Activated naive CD4-positive, alpha-beta T cell treated with anti-CD3 and anti-CD28 coated beads, Interleukin-2, amount 10 ng/mL, durations not matched to agents 7 days and 5 days (primary cell): ENCODE measurements at regions not wholly inside any gene's neighbourhood (a gene's known extent, or its start where the extent isn't known, plus 50 kb on each side); places are given as distances from the start of the nearest gene placed in this dataset.

ENCODE experiments used
- CTCF ChIA-PET: fragments of 350-600 bp; sonication (Branson Sonifier 250); formaldehyde crosslinking; loops from one replicate; lab custom pipeline; 2021; ENCODE audit warnings: antibody characterized with exemption; lab: Charles Lee
- DNase-seq: peaks from one replicate; pipeline ENCODE4 v3.0.0-alpha.2; 2020
- H3K27ac Mint-ChIP-seq: one replicate; pipeline ENCODE4 v1.8.0; 2021; ENCODE audit warnings: mild to moderate bottlenecking, moderate library complexity, mixed read lengths
- H3K27me3 Mint-ChIP-seq: one replicate; pipeline ENCODE4 v1.8.0; 2021; ENCODE audit warnings: mild to moderate bottlenecking, mixed read lengths
- H3K36me3 Mint-ChIP-seq: one replicate; pipeline ENCODE4 v1.8.0; 2021; ENCODE audit warnings: mixed read lengths
- H3K4me1 Mint-ChIP-seq: one replicate; pipeline ENCODE4 v1.8.0; 2021; ENCODE audit warnings: mixed read lengths
- H3K4me3 Mint-ChIP-seq: one replicate; pipeline ENCODE4 v1.8.0; 2021; ENCODE audit warnings: mild to moderate bottlenecking, moderate library complexity, mixed read lengths
- H3K9me3 Mint-ChIP-seq: one replicate; pipeline ENCODE4 v1.8.0; 2021; ENCODE audit warnings: mixed read lengths

DNA sequence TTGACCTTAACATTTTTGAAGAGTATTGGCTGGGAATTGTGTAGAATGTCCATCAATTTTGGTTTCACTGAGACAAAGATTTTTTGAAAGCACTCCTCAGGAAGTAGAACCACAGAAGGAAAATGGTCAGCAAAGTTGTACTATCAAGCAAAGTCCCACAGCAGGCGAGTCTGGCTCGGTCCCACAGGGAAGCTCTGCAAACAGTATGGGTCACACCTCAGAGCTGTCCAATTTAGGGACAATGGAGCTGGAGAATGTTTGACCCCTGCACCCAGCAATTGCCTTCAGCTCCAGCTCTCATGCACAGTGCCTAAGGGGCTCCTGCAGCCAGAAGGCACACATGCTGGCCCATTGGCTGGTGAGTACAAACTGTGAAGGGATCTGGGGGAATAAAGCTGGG, 147.0 kb downstream of the MAFB start:
- no peaks in the 10 kb centered on the region for H3K9me3 Mint-ChIP-seq
- DNase-seq = no peak
- no peak overlapping the region for H3K4me3 Mint-ChIP-seq
- CTCF ChIA-PET = no interaction called here
- no peak overlapping the region for H3K27ac Mint-ChIP-seq
- H3K4me1 Mint-ChIP-seq = no peaks in the 10 kb centered on the region
- no peaks in the 10 kb centered on the region for H3K36me3 Mint-ChIP-seq
- no peaks in the 10 kb centered on the region for H3K27me3 Mint-ChIP-seq

DNA sequence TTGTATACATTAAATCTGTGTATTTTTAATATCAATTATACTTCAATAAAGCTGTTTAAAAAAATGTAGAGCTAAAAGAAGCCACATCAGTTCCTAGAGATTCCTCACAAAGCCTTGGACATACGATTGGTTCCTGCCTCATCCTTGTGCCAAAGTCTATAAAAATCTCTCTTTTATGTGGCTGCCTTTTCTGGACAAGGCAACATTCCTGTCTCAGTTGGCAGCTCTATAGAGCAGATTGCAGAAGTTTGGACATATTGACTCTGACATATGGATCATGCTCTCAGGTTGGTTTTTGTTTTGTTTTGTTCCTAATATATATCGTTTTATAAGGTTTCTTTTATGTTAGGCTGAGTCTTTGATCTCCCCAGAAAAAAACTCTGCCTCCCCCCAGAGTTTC, 148.9 kb downstream of the MAFB start:
- no peaks in the 10 kb centered on the region for H3K27me3 Mint-ChIP-seq
- H3K4me1 Mint-ChIP-seq = no peaks in the 10 kb centered on the region
- H3K4me3 Mint-ChIP-seq = no peak overlapping the region
- no peak for DNase-seq
- H3K36me3 Mint-ChIP-seq = no peaks in the 10 kb centered on the region
- no peak overlapping the region for H3K27ac Mint-ChIP-seq
- no peaks in the 10 kb centered on the region for H3K9me3 Mint-ChIP-seq
- CTCF ChIA-PET = no interaction called here

DNA sequence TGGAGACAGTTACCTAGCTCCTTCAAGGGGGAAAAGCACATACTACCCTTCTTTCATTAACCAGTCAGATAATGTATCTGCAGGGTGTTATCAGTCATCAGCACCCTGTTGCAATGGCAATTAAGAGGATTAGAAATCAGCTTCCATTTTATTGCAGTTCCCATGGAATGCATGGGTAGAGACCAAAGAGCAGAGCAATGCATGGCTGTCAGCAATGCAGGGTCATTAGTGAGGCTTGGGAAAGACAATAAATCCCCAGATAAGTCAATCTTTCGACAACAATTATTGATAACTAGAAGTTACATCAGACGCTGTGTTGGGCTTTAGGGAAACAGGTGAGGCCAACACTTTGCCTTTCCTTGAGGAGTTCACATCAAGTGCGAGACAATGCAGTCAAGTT, 150.9 kb downstream of the MAFB start:
- no peaks in the 10 kb centered on the region for H3K4me1 Mint-ChIP-seq
- H3K27me3 Mint-ChIP-seq = no peaks in the 10 kb centered on the region
- CTCF ChIA-PET = no interaction called here
- no peak for DNase-seq
- no peaks in the 10 kb centered on the region for H3K9me3 Mint-ChIP-seq
- no peak overlapping the region for H3K27ac Mint-ChIP-seq
- no peaks in the 10 kb centered on the region for H3K36me3 Mint-ChIP-seq
- no peak overlapping the region for H3K4me3 Mint-ChIP-seq

DNA sequence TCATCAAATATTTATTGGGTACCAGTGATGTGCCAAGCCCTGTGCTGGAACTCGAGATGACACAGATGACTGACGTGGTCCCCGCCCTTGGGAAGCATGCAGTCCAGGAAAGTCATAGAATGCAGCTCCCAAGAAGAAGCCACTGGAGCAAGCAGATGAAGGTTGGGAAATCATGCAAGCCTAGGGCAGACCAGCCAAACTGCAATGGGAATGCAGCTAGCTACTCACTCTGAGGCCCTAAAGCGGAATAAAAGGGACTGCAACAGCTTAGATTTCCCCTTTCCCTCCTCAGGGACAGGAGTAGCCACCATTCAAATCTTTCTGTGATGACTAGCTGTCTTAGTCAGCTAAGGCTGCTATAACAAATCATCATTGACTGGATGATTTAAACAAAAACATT, 152.2 kb downstream of the MAFB start:
- H3K4me3 Mint-ChIP-seq = no peak overlapping the region
- H3K27me3 Mint-ChIP-seq = no peaks in the 10 kb centered on the region
- CTCF ChIA-PET = no interaction called here
- no peak for DNase-seq
- H3K27ac Mint-ChIP-seq = no peak overlapping the region
- H3K4me1 Mint-ChIP-seq = no peaks in the 10 kb centered on the region
- peaks cover 13% of the 10 kb centered on the region for H3K9me3 Mint-ChIP-seq
- H3K36me3 Mint-ChIP-seq = no peaks in the 10 kb centered on the region

DNA sequence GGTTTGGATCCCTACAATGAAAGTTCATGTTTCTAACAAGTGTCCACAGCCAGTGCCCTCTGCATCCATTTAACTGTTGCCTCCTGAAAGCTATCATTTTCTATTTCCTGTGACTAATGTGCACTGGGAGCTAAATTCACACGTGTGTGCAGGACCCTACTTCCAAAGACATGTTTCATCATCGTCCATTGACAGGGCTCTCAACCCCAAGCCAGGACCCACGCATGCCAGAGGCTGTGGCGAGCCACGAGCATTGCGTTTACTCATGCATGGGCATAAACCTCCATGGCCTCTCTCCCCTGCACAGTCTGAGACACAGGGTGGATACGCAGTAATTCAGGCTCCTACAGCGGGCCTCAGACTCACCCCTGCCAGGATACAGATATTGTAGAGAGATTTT, 153.2 kb downstream of the MAFB start:
- no peak for DNase-seq
- H3K36me3 Mint-ChIP-seq = no peaks in the 10 kb centered on the region
- no peaks in the 10 kb centered on the region for H3K4me1 Mint-ChIP-seq
- no peaks in the 10 kb centered on the region for H3K27me3 Mint-ChIP-seq
- H3K27ac Mint-ChIP-seq = no peak overlapping the region
- CTCF ChIA-PET = no interaction called here
- peaks cover 20% of the 10 kb centered on the region for H3K9me3 Mint-ChIP-seq
- no peak overlapping the region for H3K4me3 Mint-ChIP-seq

DNA sequence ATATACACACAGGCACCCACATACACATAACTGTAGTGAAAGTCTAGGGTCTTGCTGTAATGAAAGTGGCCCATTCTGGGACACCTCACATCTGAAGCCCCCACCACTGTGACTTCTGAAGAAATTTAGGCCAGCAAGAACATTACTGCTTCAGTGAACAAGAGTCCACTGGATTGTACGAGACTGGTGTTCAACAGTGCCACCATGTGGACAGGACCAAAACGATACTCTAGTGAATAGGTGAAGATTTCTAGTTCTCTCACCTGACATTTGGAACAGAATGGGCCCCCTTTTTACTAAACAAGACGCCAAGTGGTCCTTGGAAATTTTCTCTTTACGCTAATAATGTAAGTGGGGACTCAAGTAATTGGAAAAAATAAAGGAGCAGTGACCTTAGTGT, 156.9 kb downstream of the MAFB start:
- CTCF ChIA-PET = no interaction called here
- peaks cover 22% of the 10 kb centered on the region for H3K9me3 Mint-ChIP-seq
- no peak overlapping the region for H3K27ac Mint-ChIP-seq
- H3K4me3 Mint-ChIP-seq = no peak overlapping the region
- no peaks in the 10 kb centered on the region for H3K36me3 Mint-ChIP-seq
- no peaks in the 10 kb centered on the region for H3K27me3 Mint-ChIP-seq
- DNase-seq = peak; percentile 23
- no peaks in the 10 kb centered on the region for H3K4me1 Mint-ChIP-seq

DNA sequence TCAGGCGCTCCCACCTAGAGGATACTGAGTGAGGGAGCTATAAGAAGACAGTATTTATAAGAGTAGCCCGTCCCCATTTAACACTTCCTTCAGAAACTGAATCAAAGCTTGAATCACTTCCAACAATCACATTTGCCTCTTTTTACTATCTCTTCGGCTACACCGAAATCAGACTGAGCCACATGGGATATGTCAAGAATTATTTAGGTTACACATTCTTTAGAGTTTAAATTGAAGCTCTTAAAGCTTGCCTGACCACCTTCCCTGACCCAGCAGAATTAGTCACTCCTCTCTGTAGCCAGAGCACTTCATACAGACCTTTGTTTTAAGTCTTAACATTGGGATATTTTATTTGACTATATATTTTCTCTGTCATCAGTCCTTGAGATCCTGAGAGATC, 163.7 kb downstream of the MAFB start:
- Mint-ChIP-seq H3K27ac (no peak overlapping the region), H3K36me3 (no peaks in the 10 kb centered on the region), H3K4me3 (no peak overlapping the region), H3K4me1 (no peaks in the 10 kb centered on the region), H3K9me3 (peaks cover 2% of the 10 kb centered on the region), H3K27me3 (no peaks in the 10 kb centered on the region)
- CTCF ChIA-PET = no interaction called here
- DNase-seq = no peak

DNA sequence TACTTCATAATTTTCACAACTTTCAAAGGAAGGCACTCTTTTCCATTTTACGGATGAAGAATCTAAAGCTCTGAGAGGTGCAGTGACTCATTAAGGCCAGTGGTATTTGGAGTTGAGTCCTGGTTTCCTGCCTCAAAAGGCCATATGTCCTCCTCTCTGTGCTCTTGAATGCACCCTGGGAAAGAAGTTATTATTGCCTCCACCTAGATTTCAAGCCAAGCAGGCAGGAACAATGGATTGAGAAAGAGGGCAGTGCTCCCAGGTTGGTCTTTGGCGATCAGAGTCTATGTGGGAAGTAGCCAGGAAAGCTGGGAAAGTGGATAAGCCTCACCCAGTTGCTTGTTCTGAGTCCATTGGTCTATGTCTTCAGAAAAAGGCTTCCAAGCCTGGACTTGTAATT, 165.0 kb downstream of the MAFB start:
- CTCF ChIA-PET = no interaction called here
- Mint-ChIP-seq H3K9me3 (peaks cover 2% of the 10 kb centered on the region), H3K27ac (no peak overlapping the region), H3K27me3 (no peaks in the 10 kb centered on the region), H3K4me3 (no peak overlapping the region), H3K4me1 (no peaks in the 10 kb centered on the region), H3K36me3 (no peaks in the 10 kb centered on the region)
- no peak for DNase-seq

DNA sequence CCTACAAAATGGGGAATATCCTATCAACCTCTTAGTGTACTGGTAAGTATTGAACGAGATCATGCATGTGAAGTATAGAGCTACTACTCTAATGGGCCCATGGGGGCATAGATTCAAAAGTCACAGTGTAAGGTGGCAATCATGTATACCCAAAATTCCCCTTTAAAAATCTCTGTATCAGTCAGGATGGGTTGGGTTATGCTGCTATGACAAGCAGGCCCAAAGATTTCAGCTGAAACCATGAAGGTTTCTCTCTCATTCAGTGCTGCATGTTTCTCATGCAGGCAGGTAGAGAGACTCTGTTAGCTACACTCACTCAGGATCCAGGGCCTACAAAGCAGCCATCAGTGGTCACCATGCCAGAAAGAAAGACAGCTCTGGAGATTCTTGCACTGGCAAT, 166.6 kb downstream of the MAFB start:
- CTCF ChIA-PET = no interaction called here
- Mint-ChIP-seq H3K27me3 (no peaks in the 10 kb centered on the region), H3K4me3 (no peak overlapping the region), H3K9me3 (peaks cover 2% of the 10 kb centered on the region), H3K36me3 (no peaks in the 10 kb centered on the region), H3K4me1 (no peaks in the 10 kb centered on the region), H3K27ac (no peak overlapping the region)
- no peak for DNase-seq

DNA sequence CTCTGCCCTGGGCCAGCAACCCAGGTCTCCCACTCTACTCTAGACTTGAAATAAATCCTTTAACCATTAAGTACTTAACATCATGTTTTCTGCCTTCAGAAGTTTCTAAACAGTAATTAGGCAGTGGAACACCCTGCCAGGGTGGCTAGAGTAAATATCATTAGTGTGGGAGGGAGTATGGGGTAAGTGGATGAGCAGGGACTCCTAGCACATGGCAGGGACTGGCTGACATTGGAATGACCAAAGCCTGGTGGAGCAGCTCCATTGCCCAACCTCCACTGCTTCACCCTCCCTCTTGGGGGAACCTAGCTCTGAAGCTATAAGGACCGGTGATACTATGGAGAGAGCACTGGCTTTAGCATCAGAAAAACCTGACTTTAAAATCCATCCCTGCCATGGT, 167.1 kb downstream of the MAFB start:
- Mint-ChIP-seq H3K27ac (no peak overlapping the region), H3K4me3 (no peak overlapping the region), H3K36me3 (no peaks in the 10 kb centered on the region), H3K4me1 (no peaks in the 10 kb centered on the region), H3K9me3 (peaks cover 2% of the 10 kb centered on the region), H3K27me3 (no peaks in the 10 kb centered on the region)
- CTCF ChIA-PET = no interaction called here
- no peak for DNase-seq

DNA sequence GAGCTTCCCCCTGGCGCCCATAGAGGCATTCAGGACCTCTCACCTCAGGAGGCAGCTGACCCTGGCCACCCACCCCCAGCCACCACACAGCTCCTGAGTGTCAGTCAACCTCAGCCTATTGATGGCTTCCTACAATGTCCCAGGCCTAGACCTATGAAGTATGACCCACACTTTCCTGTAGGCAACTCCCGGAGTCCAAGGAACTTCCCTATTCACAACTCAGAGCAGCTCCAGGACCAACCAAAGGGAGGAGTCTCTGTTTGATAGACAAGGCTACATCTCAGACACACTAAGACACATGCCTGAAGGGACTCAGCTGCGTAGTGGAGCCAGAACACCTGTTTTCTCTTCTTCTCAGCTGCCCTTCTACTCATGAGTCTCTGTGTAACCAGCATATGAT, 169.1 kb downstream of the MAFB start:
- peaks cover 2% of the 10 kb centered on the region for H3K9me3 Mint-ChIP-seq
- CTCF ChIA-PET = no interaction called here
- H3K27me3 Mint-ChIP-seq = no peaks in the 10 kb centered on the region
- no peak overlapping the region for H3K27ac Mint-ChIP-seq
- no peaks in the 10 kb centered on the region for H3K4me1 Mint-ChIP-seq
- no peak overlapping the region for H3K4me3 Mint-ChIP-seq
- no peak for DNase-seq
- no peaks in the 10 kb centered on the region for H3K36me3 Mint-ChIP-seq

DNA sequence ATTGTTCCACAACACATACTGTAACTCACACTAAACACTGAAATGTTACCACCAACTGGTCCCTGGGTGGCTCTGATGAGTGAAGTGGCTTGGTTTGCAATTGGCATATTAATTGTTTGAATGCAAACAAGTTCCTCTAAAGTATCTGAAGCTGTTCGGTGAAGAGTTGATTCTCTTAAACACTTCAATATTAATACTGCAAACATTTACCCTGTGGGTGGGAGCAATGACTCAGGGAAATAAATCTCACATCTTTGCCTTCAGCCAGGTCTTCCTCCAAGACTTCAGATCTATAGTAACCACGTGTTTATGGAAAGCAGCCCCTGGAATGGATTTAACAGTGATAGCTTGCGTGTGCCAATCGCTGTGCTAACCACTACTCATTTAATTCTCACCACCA, 176.0 kb downstream of the MAFB start:
- H3K4me3 Mint-ChIP-seq = no peak overlapping the region
- H3K36me3 Mint-ChIP-seq = no peaks in the 10 kb centered on the region
- DNase-seq = no peak
- no peak overlapping the region for H3K27ac Mint-ChIP-seq
- no peaks in the 10 kb centered on the region for H3K4me1 Mint-ChIP-seq
- no peaks in the 10 kb centered on the region for H3K27me3 Mint-ChIP-seq
- CTCF ChIA-PET = no interaction called here
- H3K9me3 Mint-ChIP-seq = no peaks in the 10 kb centered on the region

DNA sequence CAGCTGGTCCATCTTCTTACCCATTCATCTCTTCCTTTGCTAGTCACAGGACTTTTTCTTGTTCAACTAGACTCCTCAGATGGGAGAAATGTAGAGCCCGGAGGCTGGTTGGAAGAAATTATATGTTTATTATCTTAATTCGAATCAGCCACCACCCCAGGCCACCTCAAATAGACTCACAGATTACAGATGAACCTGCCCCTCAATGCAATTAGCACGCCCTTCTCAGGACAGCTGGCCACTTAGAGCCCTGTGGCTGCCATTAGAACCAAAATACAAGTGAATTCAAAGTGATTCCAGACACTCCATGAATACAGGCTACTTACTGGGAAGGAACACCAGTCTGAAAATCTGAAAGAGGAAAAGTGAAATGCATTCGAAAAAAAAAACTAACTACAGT, 176.4 kb downstream of the MAFB start:
- CTCF ChIA-PET = no interaction called here
- Mint-ChIP-seq H3K4me1 (no peaks in the 10 kb centered on the region), H3K27ac (no peak overlapping the region), H3K27me3 (no peaks in the 10 kb centered on the region), H3K36me3 (no peaks in the 10 kb centered on the region), H3K9me3 (no peaks in the 10 kb centered on the region), H3K4me3 (no peak overlapping the region)
- DNase-seq = no peak

DNA sequence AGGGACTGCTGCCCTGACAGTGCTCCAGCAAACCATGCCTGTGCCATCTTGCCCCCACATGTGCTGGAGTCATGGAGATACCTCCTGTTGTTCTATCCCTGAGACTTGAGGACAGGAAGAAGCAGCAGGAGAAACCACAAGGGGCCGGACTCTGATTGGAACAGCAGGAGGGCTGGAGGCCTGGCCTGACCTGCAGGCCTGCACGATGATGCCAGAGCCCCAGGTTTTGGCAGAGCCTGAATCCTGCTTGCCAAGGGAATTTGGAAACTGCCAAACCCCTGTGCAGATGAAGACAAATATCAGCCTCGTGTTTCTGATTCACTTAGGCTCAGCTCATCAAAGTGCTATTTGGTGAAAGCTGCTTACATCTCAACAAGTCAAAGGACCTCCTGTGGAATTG, 177.6 kb downstream of the MAFB start:
- no peaks in the 10 kb centered on the region for H3K36me3 Mint-ChIP-seq
- no peaks in the 10 kb centered on the region for H3K4me1 Mint-ChIP-seq
- CTCF ChIA-PET = no interaction called here
- no peak for DNase-seq
- no peak overlapping the region for H3K27ac Mint-ChIP-seq
- H3K9me3 Mint-ChIP-seq = no peaks in the 10 kb centered on the region
- H3K27me3 Mint-ChIP-seq = no peaks in the 10 kb centered on the region
- no peak overlapping the region for H3K4me3 Mint-ChIP-seq

DNA sequence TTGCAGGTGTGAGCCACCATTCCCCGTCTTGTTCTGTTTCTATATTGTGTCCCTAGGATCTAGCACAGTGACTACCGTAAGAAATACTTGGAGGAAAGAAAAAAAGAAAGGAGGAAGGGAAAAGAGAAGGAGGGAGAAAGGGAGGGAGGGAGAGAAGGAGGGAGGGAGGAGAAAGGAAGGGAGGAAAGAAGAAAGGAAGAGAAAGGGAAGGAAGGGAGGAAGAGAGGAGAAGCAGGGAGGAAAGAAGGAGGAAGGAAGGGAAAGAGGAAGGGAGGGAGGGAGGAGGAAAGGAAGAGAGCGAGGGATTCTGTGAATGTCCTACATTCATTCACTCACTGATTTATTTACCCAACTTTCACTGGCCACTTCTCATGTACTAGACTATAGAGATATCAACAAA, 178.4 kb downstream of the MAFB start:
- CTCF ChIA-PET = no interaction called here
- DNase-seq = no peak
- no peak overlapping the region for H3K4me3 Mint-ChIP-seq
- no peaks in the 10 kb centered on the region for H3K36me3 Mint-ChIP-seq
- no peaks in the 10 kb centered on the region for H3K4me1 Mint-ChIP-seq
- H3K27ac Mint-ChIP-seq = no peak overlapping the region
- H3K27me3 Mint-ChIP-seq = peaks cover under 1% of the 10 kb centered on the region
- no peaks in the 10 kb centered on the region for H3K9me3 Mint-ChIP-seq

DNA sequence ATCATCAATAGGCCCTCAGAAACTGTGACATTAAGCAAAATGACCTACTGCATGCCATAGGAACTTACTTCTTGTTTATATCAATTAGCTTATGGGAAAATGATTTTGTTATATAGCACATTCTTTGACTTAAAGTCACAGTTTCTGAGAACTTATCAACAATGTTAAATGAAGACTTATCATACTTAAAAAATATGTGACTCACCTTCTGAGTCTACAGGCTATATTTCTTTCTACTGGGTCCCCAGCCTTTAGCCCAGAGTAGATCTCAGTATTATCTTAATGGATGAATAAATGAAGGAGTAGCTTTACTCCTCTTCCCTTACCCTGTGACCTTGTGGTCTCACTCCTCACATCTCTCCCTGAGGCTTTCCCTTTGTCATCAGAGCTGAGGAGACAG, 180.2 kb downstream of the MAFB start:
- CTCF ChIA-PET = no interaction called here
- no peak for DNase-seq
- Mint-ChIP-seq H3K4me1 (no peaks in the 10 kb centered on the region), H3K27me3 (peaks cover 4% of the 10 kb centered on the region), H3K36me3 (no peaks in the 10 kb centered on the region), H3K27ac (no peak overlapping the region), H3K4me3 (no peak overlapping the region), H3K9me3 (no peaks in the 10 kb centered on the region)
